ENCODE measurements at regions not wholly inside any gene's neighbourhood (a gene's known extent, or its start where the extent isn't known, plus 50 kb on each side); places are given as distances from the start of the nearest gene placed in this dataset.

DNA sequence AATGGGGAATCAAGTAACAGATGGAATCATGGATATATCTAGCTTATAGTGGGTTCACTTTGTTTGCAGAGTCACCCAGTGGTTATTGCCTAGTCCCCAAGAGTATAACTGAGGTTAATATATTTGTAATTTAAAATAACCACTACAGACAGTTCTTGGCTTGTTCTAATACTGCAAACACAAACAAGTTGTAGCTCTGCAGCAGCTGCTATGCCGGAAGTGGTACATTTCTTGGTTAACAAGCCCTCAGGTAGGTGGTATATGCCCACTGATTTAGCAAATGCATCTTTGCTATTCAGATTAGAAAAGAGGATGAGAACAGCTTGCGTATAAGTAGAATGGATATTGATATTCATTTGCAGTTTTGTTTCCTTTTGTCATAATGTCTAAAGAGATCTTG lies 984.2 kb downstream of the SQOR start:
- TF ChIP-seq, protein P1, sequence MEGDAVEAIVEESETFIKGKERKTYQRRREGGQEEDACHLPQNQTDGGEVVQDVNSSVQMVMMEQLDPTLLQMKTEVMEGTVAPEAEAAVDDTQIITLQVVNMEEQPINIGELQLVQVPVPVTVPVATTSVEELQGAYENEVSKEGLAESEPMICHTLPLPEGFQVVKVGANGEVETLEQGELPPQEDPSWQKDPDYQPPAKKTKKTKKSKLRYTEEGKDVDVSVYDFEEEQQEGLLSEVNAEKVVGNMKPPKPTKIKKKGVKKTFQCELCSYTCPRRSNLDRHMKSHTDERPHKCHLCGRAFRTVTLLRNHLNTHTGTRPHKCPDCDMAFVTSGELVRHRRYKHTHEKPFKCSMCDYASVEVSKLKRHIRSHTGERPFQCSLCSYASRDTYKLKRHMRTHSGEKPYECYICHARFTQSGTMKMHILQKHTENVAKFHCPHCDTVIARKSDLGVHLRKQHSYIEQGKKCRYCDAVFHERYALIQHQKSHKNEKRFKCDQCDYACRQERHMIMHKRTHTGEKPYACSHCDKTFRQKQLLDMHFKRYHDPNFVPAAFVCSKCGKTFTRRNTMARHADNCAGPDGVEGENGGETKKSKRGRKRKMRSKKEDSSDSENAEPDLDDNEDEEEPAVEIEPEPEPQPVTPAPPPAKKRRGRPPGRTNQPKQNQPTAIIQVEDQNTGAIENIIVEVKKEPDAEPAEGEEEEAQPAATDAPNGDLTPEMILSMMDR (IDR thresholded peaks at IDR 0.05 in 2 of 3, conservative IDR thresholded peaks at IDR 0.05 in 1 of 3; ENCODE audit: borderline replicate concordance in 1 of 3, insufficient read depth in 1 of 3, low read depth in 2 of 3, low read length in 2 of 3) = no peak
- TF ChIP-seq, protein P2, sequence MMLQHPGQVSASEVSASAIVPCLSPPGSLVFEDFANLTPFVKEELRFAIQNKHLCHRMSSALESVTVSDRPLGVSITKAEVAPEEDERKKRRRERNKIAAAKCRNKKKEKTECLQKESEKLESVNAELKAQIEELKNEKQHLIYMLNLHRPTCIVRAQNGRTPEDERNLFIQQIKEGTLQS (IDR thresholded peaks at IDR 0.05) = no peak
- TF ChIP-seq POLR2A (IDR thresholded peaks at IDR 0.05; ENCODE audit: borderline replicate concordance, extremely low read depth, insufficient read depth, insufficient read length) (no peak), YY1 (IDR thresholded peaks at IDR 0.05; ENCODE audit: extremely low read depth, insufficient replicate concordance, low read depth, low read length) (no peak), EZH2phosphoT487 (IDR thresholded peaks at IDR 0.05; ENCODE audit: borderline replicate concordance) (no peak), EZH2 (IDR thresholded peaks at IDR 0.05) (no peak), POLR2AphosphoS5 (IDR thresholded peaks at IDR 0.05; ENCODE audit: low read depth, low read length) (no peak), SP1 (IDR thresholded peaks at IDR 0.05; ENCODE audit: low read depth) (no peak), RAD21 (IDR thresholded peaks at IDR 0.05; ENCODE audit: low read depth) (no peak)

All from HCT116 (cell line).